ENCODE measurements at regions not wholly inside any gene's neighbourhood (a gene's known extent, or its start where the extent isn't known, plus 50 kb on each side); places are given as distances from the start of the nearest gene placed in this dataset.
"Not testable (repeated sequence)": the region's sequence is repeated elsewhere in the genome, so short reads cannot be mapped to it uniquely, and the experiment has no call there.

GRCh38 chr4:33883111-33883510, 2361.2 kb downstream of the ARAP2 start:
- DNase-seq (ENCODE audit: low read depth in 2 of 2) = no peak

- DNase-seq (ENCODE audit: low read depth in 2 of 2) = no peak
Observed at GRCh38 chr4:33886356-33886755, 2358.0 kb downstream of the ARAP2 start.

- DNase-seq (ENCODE audit: low read depth in 2 of 2) = no peak
Observed at GRCh38 chr4:33890841-33891240, 2353.5 kb downstream of the ARAP2 start.

GRCh38 chr4:33911959-33912358, 2332.4 kb downstream of the ARAP2 start:
- DNase-seq (ENCODE audit: low read depth in 2 of 2) = no peak

- DNase-seq (ENCODE audit: low read depth in 2 of 2) = no peak
Observed at GRCh38 chr4:33914386-33914785, 2329.9 kb downstream of the ARAP2 start.

- DNase-seq (ENCODE audit: low read depth in 2 of 2) = no peak
Observed at GRCh38 chr4:33923469-33923868, 2320.8 kb downstream of the ARAP2 start.

- no peak for DNase-seq (ENCODE audit: low read depth in 2 of 2)
Observed at GRCh38 chr4:33924239-33924638, 2320.1 kb downstream of the ARAP2 start.

- no peak for DNase-seq (ENCODE audit: low read depth in 2 of 2)
Observed at GRCh38 chr4:33924811-33925210, 2319.5 kb downstream of the ARAP2 start.

GRCh38 chr4:33930497-33930896, 2313.8 kb downstream of the ARAP2 start:
- no peak for DNase-seq (ENCODE audit: low read depth in 2 of 2)

- DNase-seq (ENCODE audit: low read depth in 2 of 2) = no peak
Observed at GRCh38 chr4:33931026-33931425, 2313.3 kb downstream of the ARAP2 start.

GRCh38 chr4:33940281-33940680, 2304.0 kb downstream of the ARAP2 start:
- DNase-seq (ENCODE audit: low read depth in 2 of 2) = no peak

- no peak for DNase-seq (ENCODE audit: low read depth in 2 of 2)
Observed at GRCh38 chr4:33941854-33942253, 2302.5 kb downstream of the ARAP2 start.

- DNase-seq (ENCODE audit: low read depth in 2 of 2) = no peak
Observed at GRCh38 chr4:33948921-33949320, 2295.4 kb downstream of the ARAP2 start.

- DNase-seq (ENCODE audit: low read depth in 2 of 2) = not testable (repeated sequence)
Observed at GRCh38 chr4:33953848-33954247, 2290.5 kb downstream of the ARAP2 start.

GRCh38 chr4:33954759-33955158, 2289.6 kb downstream of the ARAP2 start:
- no peak for DNase-seq (ENCODE audit: low read depth in 2 of 2)

- no peak for DNase-seq (ENCODE audit: low read depth in 2 of 2)
Observed at GRCh38 chr4:33959519-33959918, 2284.8 kb downstream of the ARAP2 start.

- DNase-seq (ENCODE audit: low read depth in 2 of 2) = no peak
Observed at GRCh38 chr4:33961761-33962160, 2282.6 kb downstream of the ARAP2 start.

GRCh38 chr4:33966808-33967207, 2277.5 kb downstream of the ARAP2 start:
- DNase-seq (ENCODE audit: low read depth in 2 of 2) = no peak

GRCh38 chr4:33974270-33974669, 2270.0 kb downstream of the ARAP2 start:
- no peak for DNase-seq (ENCODE audit: low read depth in 2 of 2)

- no peak for DNase-seq (ENCODE audit: low read depth in 2 of 2)
Observed at GRCh38 chr4:33975995-33976394, 2268.3 kb downstream of the ARAP2 start.

- DNase-seq (ENCODE audit: low read depth in 2 of 2) = not testable (repeated sequence)
Observed at GRCh38 chr4:33979781-33980180, 2264.5 kb downstream of the ARAP2 start.

GRCh38 chr4:33980361-33980760, 2264.0 kb downstream of the ARAP2 start:
- no peak for DNase-seq (ENCODE audit: low read depth in 2 of 2)

GRCh38 chr4:33989820-33990443, 2254.4 kb downstream of the ARAP2 start:
- DNase-seq (ENCODE audit: low read depth in 2 of 2) = no peak

GRCh38 chr4:33996075-33996718, 2248.1 kb downstream of the ARAP2 start:
- DNase-seq (ENCODE audit: low read depth in 2 of 2) = no peak

All from stimulated activated CD4-positive, alpha-beta T cell treated with anti-CD3 and anti-CD28 coated beads, Interleukin-1b, Interleukin-23, amount 100 ng/mL, for 4 hours (primary cell).